Transverse colon (tissue), 4 donors: ENCODE measurements at regions not wholly inside any gene's neighbourhood (a gene's known extent, or its start where the extent isn't known, plus 50 kb on each side); places are given as distances from the start of the nearest gene placed in this dataset.

ENCODE experiments used
- DNase-seq: peaks from one replicate; pipeline ENCODE4 v3.0.0-alpha.2; 2019
- H3K27ac ChIP-seq, 4 donors: fragments of 200-600 bp; sonication (generic); 2 replicates each; pipeline ENCODE4 v1.5.1; 2016 to 2018; ENCODE audit warnings: inconsistent platforms in 4 of 4
- H3K27me3 ChIP-seq: fragments of 200-600 bp; sonication (generic); 2 replicates; pipeline ENCODE4 v1.5.1; 2017; ENCODE audit warnings: inconsistent platforms
- H3K36me3 ChIP-seq, 4 donors: fragments of 200-600 bp; sonication (generic); 2 replicates each; pipeline ENCODE4 v1.5.1; 2017 to 2019; ENCODE audit warnings: inconsistent platforms in 4 of 4
- H3K4me1 ChIP-seq, 4 donors: fragments of 200-600 bp; sonication (generic); 2 replicates each; pipeline ENCODE4 v1.5.1; 2017 to 2020; ENCODE audit warnings: inconsistent platforms in 4 of 4
- H3K4me3 ChIP-seq, 4 donors: fragments of 200-600 bp; sonication (generic); 1 replicate in 1 of 4; 2 replicates in 3 of 4; pipeline versions ENCODE4 v1.5.1 to v1.6.1; 2017 to 2019; ENCODE audit warnings: inconsistent platforms in 4 of 4
- H3K9me3 ChIP-seq, 2 donors: fragments of 200-600 bp; sonication (generic); 2 replicates each; pipeline ENCODE4 v1.5.1; 2017 to 2019; ENCODE audit warnings: inconsistent platforms in 2 of 2
- EP300 ChIP-seq: sonication (generic); formaldehyde crosslinking; IDR thresholded peaks from one replicate; pipeline ENCODE4 v1.6.1; 2017; ENCODE audit warnings: antibody characterized with exemption, low read depth
- POLR2A ChIP-seq: fragments of 450-650 bp; IDR thresholded peaks from one replicate; pipeline ENCODE4 v1.6.1; 2016; ENCODE audit warnings: antibody characterized with exemption, mild to moderate bottlenecking, moderate library complexity
- POLR2AphosphoS5 ChIP-seq, 3 donors: sonication (generic); formaldehyde crosslinking; IDR thresholded peaks; one replicate each; pipeline ENCODE4 v1.6.1; 2016; ENCODE audit warnings: antibody characterized with exemption in 3 of 3
- WGBS, 2 donors: methylation state at CpG; one replicate each; pipeline ENCODE4 v1.1.5; 2018; ENCODE audit warnings: low coverage in 1 of 2; 5-methylcytosine and 5-hydroxymethylcytosine counted together
- in situ Hi-C, 4 donors: fragments of 200-750 bp; cut with MboI; loops; one replicate each; pipeline versions ENCODE4 v1.15.0 to v1.15.1; 2017; ENCODE audit warnings: low sequenced_read_pairs in 3 of 4, low pct_ligation_motif_present in 1 of 4, low pct_unique_long_range_greater_than_20kb in 1 of 4
- intact Hi-C: fragments of 100-400 bp; cut with DNase I; formaldehyde crosslinking; loops from one replicate; pipeline ENCODE4 v1.15.1; 2023; ENCODE audit warnings: low total_unique reads
- small RNA-seq, 4 donors: library from RNA; depleted of rRNA; stranded (forward); fragments of <200 nt; gene quantifications; one replicate each; pipeline ENCODE3, GENCODE V24; 2016
- TF ChIP-seq, protein P1 (sequence below), 5 experiments: fragments of 200-600 bp in 3 of 5; fragments of 450-650 bp in 2 of 5; sonication (generic) in 3 of 5; IDR thresholded peaks; 1 replicate in 2 of 5; 2 replicates in 3 of 5; pipeline ENCODE4 v1.5.1; 2016 to 2017; ENCODE audit warnings: antibody characterized with exemption in 5 of 5, inconsistent platforms in 3 of 5, mild to moderate bottlenecking in 2 of 5, moderate library complexity in 1 of 5

DNA sequence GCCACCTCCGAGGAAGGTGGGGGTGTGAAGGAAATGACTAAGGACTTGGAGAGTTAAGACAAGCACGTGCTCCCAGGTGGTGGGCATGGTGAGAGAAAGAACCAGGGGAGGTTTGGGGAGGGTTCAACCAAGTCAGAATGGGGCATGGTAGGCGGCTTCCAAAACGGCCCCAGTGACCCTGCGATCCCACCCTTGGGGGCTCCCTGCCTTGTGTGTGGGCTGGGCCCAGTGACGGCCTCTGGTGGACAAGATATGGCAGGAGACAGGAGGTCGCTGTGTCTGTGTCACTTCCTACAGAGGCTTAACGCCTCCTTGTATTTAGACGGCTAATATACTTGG, 51.3 kb upstream of the IRX4 start:
- H3K4me1 ChIP-seq, result peaks cover 0 to 12% (median 2%) of the 10 kb centered on the region in 4 donors
- intact Hi-C loops (no loop called here), in situ Hi-C loops (no loop called here)
- peaks cover 32% of the 10 kb centered on the region for H3K27me3 ChIP-seq
- no peak overlapping the region for H3K4me3 ChIP-seq
- TF ChIP-seq POLR2AphosphoS5 (IDR thresholded peaks at IDR 0.05) (no peak), EP300 (no peak), POLR2A (no peak)
- TF ChIP-seq, protein P1, sequence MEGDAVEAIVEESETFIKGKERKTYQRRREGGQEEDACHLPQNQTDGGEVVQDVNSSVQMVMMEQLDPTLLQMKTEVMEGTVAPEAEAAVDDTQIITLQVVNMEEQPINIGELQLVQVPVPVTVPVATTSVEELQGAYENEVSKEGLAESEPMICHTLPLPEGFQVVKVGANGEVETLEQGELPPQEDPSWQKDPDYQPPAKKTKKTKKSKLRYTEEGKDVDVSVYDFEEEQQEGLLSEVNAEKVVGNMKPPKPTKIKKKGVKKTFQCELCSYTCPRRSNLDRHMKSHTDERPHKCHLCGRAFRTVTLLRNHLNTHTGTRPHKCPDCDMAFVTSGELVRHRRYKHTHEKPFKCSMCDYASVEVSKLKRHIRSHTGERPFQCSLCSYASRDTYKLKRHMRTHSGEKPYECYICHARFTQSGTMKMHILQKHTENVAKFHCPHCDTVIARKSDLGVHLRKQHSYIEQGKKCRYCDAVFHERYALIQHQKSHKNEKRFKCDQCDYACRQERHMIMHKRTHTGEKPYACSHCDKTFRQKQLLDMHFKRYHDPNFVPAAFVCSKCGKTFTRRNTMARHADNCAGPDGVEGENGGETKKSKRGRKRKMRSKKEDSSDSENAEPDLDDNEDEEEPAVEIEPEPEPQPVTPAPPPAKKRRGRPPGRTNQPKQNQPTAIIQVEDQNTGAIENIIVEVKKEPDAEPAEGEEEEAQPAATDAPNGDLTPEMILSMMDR (IDR thresholded peaks at IDR 0.05), result no peak
- no peak overlapping the region for H3K27ac ChIP-seq
- no peaks in the 10 kb centered on the region for H3K36me3 ChIP-seq
- no peaks in the 10 kb centered on the region for H3K9me3 ChIP-seq
- WGBS, 2 donors, result 85 to 88% methylated on average over 3 to 9 of the region's 9 CpGs
- DNase-seq, result no peak

GRCh38 chr5:1933364-1934055, 50.8 kb upstream of the IRX4 start:
- TF ChIP-seq POLR2AphosphoS5 (IDR thresholded peaks at IDR 0.05) (no peak), POLR2A (no peak), EP300 (no peak)
- TF ChIP-seq, protein P1 (IDR thresholded peaks at IDR 0.05), result no peak
- Histone ChIP-seq H3K27ac (no peak overlapping the region), H3K36me3 (no peaks in the 10 kb centered on the region), H3K27me3 (peaks cover 32% of the 10 kb centered on the region), H3K4me3 (no peak overlapping the region), H3K9me3 (no peaks in the 10 kb centered on the region), H3K4me1 (peaks cover 0 to 12% (median 2%) of the 10 kb centered on the region in 4 donors)
- DNase-seq, result no peak
- WGBS, 2 donors, result 82 to 87% methylated on average over 9 to 14 of the region's 14 CpGs
- in situ Hi-C loops, result no loop called here
- intact Hi-C loops, result no loop called here

Small RNA genes lying in the stretch of these regions (small RNA-seq; reads per million reads assigned to genes)
- gene AC092266.1, result 0 reads per million in 4 donors
- 0 reads per million in 4 donors for gene RF00019
